Vagina (tissue), 2 donors: ENCODE measurements at regions not wholly inside any gene's neighbourhood (a gene's known extent, or its start where the extent isn't known, plus 50 kb on each side); places are given as distances from the start of the nearest gene placed in this dataset.

Experiments
- DNase-seq, 2 donors: peaks; one replicate each; pipeline ENCODE4 v3.0.0-alpha.2; 2017; ENCODE audit errors: extremely low spot score in 2 of 2
- H3K27ac ChIP-seq: fragments of 200-600 bp; sonication (generic); one replicate; pipeline ENCODE4 v1.5.1; 2019
- H3K27me3 ChIP-seq: fragments of 200-600 bp; sonication (generic); one replicate; pipeline ENCODE4 v1.5.1; 2019
- H3K36me3 ChIP-seq, 2 donors: fragments of 200-600 bp; sonication (generic); one replicate each; pipeline ENCODE4 v1.5.1; 2017 to 2019
- H3K4me1 ChIP-seq: fragments of 200-600 bp; sonication (generic); one replicate; pipeline ENCODE4 v1.5.1; 2019
- H3K4me3 ChIP-seq, 2 donors: fragments of 200-600 bp; sonication (generic); 1 replicate in 1 of 2; 2 replicates in 1 of 2; pipeline ENCODE4 v1.5.1; 2016 to 2019
- H3K9me3 ChIP-seq: fragments of 200-600 bp; sonication (generic); one replicate; pipeline ENCODE4 v1.5.1; 2019
- CTCF ChIP-seq, 3 experiments: fragments of 450-650 bp in 2 of 3; fragments of 200-600 bp in 1 of 3; sonication (generic) in 1 of 3; IDR thresholded peaks; one replicate each; pipeline ENCODE4 v1.5.1; 2017 to 2019; ENCODE audit warnings: antibody characterized with exemption in 3 of 3, mild to moderate bottlenecking in 2 of 3, moderate library complexity in 2 of 3
- POLR2A ChIP-seq, 2 donors: fragments of 450-650 bp; IDR thresholded peaks; one replicate each; pipeline ENCODE4 v1.6.1; 2017; ENCODE audit warnings: antibody characterized with exemption in 2 of 2, mild to moderate bottlenecking in 2 of 2, moderate library complexity in 2 of 2
- POLR2AphosphoS5 ChIP-seq, 2 donors: sonication (generic); formaldehyde crosslinking; IDR thresholded peaks; one replicate each; pipeline ENCODE4 v1.9.0; 2017; ENCODE audit warnings: antibody characterized with exemption in 2 of 2, mild to moderate bottlenecking in 2 of 2, low read depth in 1 of 2; ENCODE audit not compliant: insufficient read depth in 1 of 2
- intact Hi-C: fragments of 100-400 bp; cut with DNase I; formaldehyde crosslinking; loops from one replicate; pipeline ENCODE4 v1.15.1; 2023

GRCh38 chrX:140298960-140299825 lies 205.7 kb downstream of the SOX3 start:
- TF ChIP-seq CTCF (IDR thresholded peaks at IDR 0.05) (no peak), POLR2AphosphoS5 (IDR thresholded peaks at IDR 0.05; ENCODE audit: insufficient read depth in 1 of 2, low read depth in 1 of 2) (no peak), POLR2A (IDR thresholded peaks at IDR 0.05) (no peak)
- Histone ChIP-seq H3K36me3 (no peaks in the 10 kb centered on the region), H3K4me3 (no peak overlapping the region), H3K27me3 (no peaks in the 10 kb centered on the region), H3K9me3 (no peaks in the 10 kb centered on the region), H3K27ac (no peak overlapping the region), H3K4me1 (no peaks in the 10 kb centered on the region)
- no peak for DNase-seq
- intact Hi-C loops: no loop called here

- Histone ChIP-seq H3K4me3 (no peak overlapping the region), H3K9me3 (no peaks in the 10 kb centered on the region), H3K4me1 (no peaks in the 10 kb centered on the region), H3K27me3 (no peaks in the 10 kb centered on the region), H3K27ac (no peak overlapping the region), H3K36me3 (no peaks in the 10 kb centered on the region)
- intact Hi-C loops: no loop called here
- TF ChIP-seq CTCF (IDR thresholded peaks at IDR 0.05) (no peak), POLR2AphosphoS5 (IDR thresholded peaks at IDR 0.05; ENCODE audit: insufficient read depth in 1 of 2, low read depth in 1 of 2) (no peak), POLR2A (IDR thresholded peaks at IDR 0.05) (no peak)
- DNase-seq: no peak
These were observed 207.6 kb downstream of the SOX3 start for GRCh38 chrX:140297273-140297672.

GRCh38 chrX:140292961-140293360 lies 211.9 kb downstream of the SOX3 start:
- TF ChIP-seq POLR2A (IDR thresholded peaks at IDR 0.05) (no peak), CTCF (IDR thresholded peaks at IDR 0.05) (no peak), POLR2AphosphoS5 (IDR thresholded peaks at IDR 0.05; ENCODE audit: insufficient read depth in 1 of 2, low read depth in 1 of 2) (no peak)
- Histone ChIP-seq H3K36me3 (no peaks in the 10 kb centered on the region), H3K27me3 (no peaks in the 10 kb centered on the region), H3K27ac (no peak overlapping the region), H3K4me1 (no peaks in the 10 kb centered on the region), H3K4me3 (no peak overlapping the region), H3K9me3 (no peaks in the 10 kb centered on the region)
- intact Hi-C loops: no loop called here
- no peak for DNase-seq

- H3K4me1 ChIP-seq: no peaks in the 10 kb centered on the region
- no peak overlapping the region for H3K27ac ChIP-seq
- H3K27me3 ChIP-seq: no peaks in the 10 kb centered on the region
- H3K36me3 ChIP-seq: no peaks in the 10 kb centered on the region
- no peaks in the 10 kb centered on the region for H3K9me3 ChIP-seq
- no peak for DNase-seq
- intact Hi-C loops: no loop called here
- TF ChIP-seq POLR2AphosphoS5 (IDR thresholded peaks at IDR 0.05; ENCODE audit: insufficient read depth in 1 of 2, low read depth in 1 of 2) (no peak), POLR2A (IDR thresholded peaks at IDR 0.05) (no peak), CTCF (IDR thresholded peaks at IDR 0.05) (no peak)
- H3K4me3 ChIP-seq: no peak overlapping the region
These were observed 212.7 kb downstream of the SOX3 start for GRCh38 chrX:140292188-140292587.

GRCh38 chrX:140274811-140275525 lies 229.9 kb downstream of the SOX3 start:
- Histone ChIP-seq H3K36me3 (no peaks in the 10 kb centered on the region), H3K4me1 (no peaks in the 10 kb centered on the region), H3K27ac (no peak overlapping the region), H3K9me3 (no peaks in the 10 kb centered on the region), H3K4me3 (no peak overlapping the region), H3K27me3 (no peaks in the 10 kb centered on the region)
- TF ChIP-seq CTCF (IDR thresholded peaks at IDR 0.05) (no peak), POLR2AphosphoS5 (IDR thresholded peaks at IDR 0.05; ENCODE audit: insufficient read depth in 1 of 2, low read depth in 1 of 2) (no peak), POLR2A (IDR thresholded peaks at IDR 0.05) (no peak)
- DNase-seq: no peak
- intact Hi-C loops: no loop called here
